WTC11 (cell line): ENCODE measurements at regions not wholly inside any gene's neighbourhood (a gene's known extent, or its start where the extent isn't known, plus 50 kb on each side); places are given as distances from the start of the nearest gene placed in this dataset.

Experiments used
- ATAC-seq: fragments of 200-7000 bp; cut with Tn5 transposase; 2 replicates; pipeline ENCODE4 v1.10.0; 2021; ENCODE audit warnings: mild to moderate bottlenecking, moderate library complexity
- CTCF ChIA-PET: fragments of 300-600 bp; sonication (Branson Sonifier 250); formaldehyde crosslinking; loops from one replicate; lab custom pipeline; 2021; ENCODE audit warnings: antibody characterized with exemption; lab: Charles Lee
- POLR2A ChIA-PET: fragments of 350-600 bp; sonication (Branson Sonifier 250); formaldehyde crosslinking; loops from one replicate; lab custom pipeline; 2021; ENCODE audit warnings: antibody characterized with exemption; lab: Charles Lee
- DNase-seq: peaks from one replicate; pipeline ENCODE4 v3.0.0; 2021; ENCODE audit warnings: low spot score
- H3K27ac Mint-ChIP-seq: 2 replicates; pipeline ENCODE4 v1.8.0; 2021; ENCODE audit warnings: mixed read lengths
- H3K27me3 Mint-ChIP-seq: 2 replicates; pipeline ENCODE4 v1.8.0; 2021; ENCODE audit warnings: low read depth, mild to moderate bottlenecking, moderate library complexity, mixed read lengths
- H3K36me3 Mint-ChIP-seq: 2 replicates; pipeline ENCODE4 v1.8.0; 2021; ENCODE audit warnings: mixed read lengths
- H3K4me1 Mint-ChIP-seq: 2 replicates; pipeline ENCODE4 v1.8.0; 2022; ENCODE audit warnings: mixed read lengths
- H3K4me3 Mint-ChIP-seq: 2 replicates; pipeline ENCODE4 v1.8.0; 2021; ENCODE audit warnings: mild to moderate bottlenecking, moderate library complexity, mixed read lengths
- H3K9me3 Mint-ChIP-seq: 2 replicates; pipeline ENCODE4 v1.8.0; 2021; ENCODE audit warnings: mixed read lengths
- CBFB ChIP-seq: sonication (generic); formaldehyde crosslinking; IDR thresholded peaks from 2 replicates; pipeline ENCODE4 v1.8.1; 2022; ENCODE audit warnings: mild to moderate bottlenecking, low read depth, missing genetic modification reagents
- CREM ChIP-seq: sonication (generic); formaldehyde crosslinking; IDR thresholded peaks from 2 replicates; pipeline ENCODE4 v1.8.1; 2022; ENCODE audit warnings: mild to moderate bottlenecking, missing genetic modification reagents, moderate library complexity
- GTF2I ChIP-seq: fragments of 250-450 bp; sonication (Bioruptor Pico); conservative IDR thresholded peaks from 2 replicates; pipeline ENCODE4 v1.4.0; 2021; ENCODE audit warnings: mild to moderate bottlenecking
- NFE2L1 ChIP-seq: sonication (generic); formaldehyde crosslinking; IDR thresholded peaks from 2 replicates; pipeline ENCODE4 v1.8.1; 2023; ENCODE audit warnings: missing genetic modification reagents
- NR1H2 ChIP-seq: sonication (generic); formaldehyde crosslinking; IDR thresholded peaks from 2 replicates; pipeline ENCODE4 v1.9.0; 2021; ENCODE audit warnings: mild to moderate bottlenecking, moderate library complexity, missing genetic modification reagents
- SMAD3 ChIP-seq: sonication (generic); formaldehyde crosslinking; IDR thresholded peaks from 2 replicates; pipeline ENCODE4 v1.8.0; 2022; ENCODE audit warnings: missing genetic modification reagents, mild to moderate bottlenecking, borderline replicate concordance
- ZNF219 ChIP-seq: sonication (generic); formaldehyde crosslinking; IDR thresholded peaks from 2 replicates; pipeline ENCODE4 v1.8.0; 2023; ENCODE audit warnings: missing genetic modification reagents, mild to moderate bottlenecking, borderline replicate concordance
- ZNF232 ChIP-seq: sonication (generic); formaldehyde crosslinking; IDR thresholded peaks from 2 replicates; pipeline ENCODE4 v1.8.0; 2022; ENCODE audit warnings: mild to moderate bottlenecking, missing genetic modification reagents
- ZNF416 ChIP-seq: fragments of 250-450 bp; sonication (Bioruptor Pico); IDR thresholded peaks from 2 replicates; pipeline ENCODE4 v1.9.0; 2021; ENCODE audit warnings: mild to moderate bottlenecking, inconsistent platforms
- ZNF671 ChIP-seq: fragments of 250-450 bp; sonication (Bioruptor Pico); IDR thresholded peaks from 2 replicates; pipeline ENCODE4 v1.8.0; 2021; ENCODE audit warnings: mild to moderate bottlenecking
- TF ChIP-seq, protein P1 (sequence below): fragments of 250-450 bp; sonication (Bioruptor Pico); IDR thresholded peaks from 2 replicates; pipeline ENCODE4 v1.8.0; 2021; ENCODE audit warnings: mild to moderate bottlenecking
- TF ChIP-seq, protein P2 (sequence below): fragments of 250-450 bp; sonication (Bioruptor Pico); IDR thresholded peaks from 2 replicates; pipeline ENCODE4 v1.9.0; 2021; ENCODE audit warnings: mild to moderate bottlenecking
- TF ChIP-seq, protein P3 (sequence below): sonication (generic); formaldehyde crosslinking; IDR thresholded peaks from 2 replicates; pipeline ENCODE4 v1.8.0; 2023; ENCODE audit warnings: missing genetic modification reagents, mild to moderate bottlenecking, borderline replicate concordance
- TF ChIP-seq, protein P4 (sequence below): sonication (generic); formaldehyde crosslinking; IDR thresholded peaks from 2 replicates; pipeline ENCODE4 v1.8.0; 2022; ENCODE audit warnings: mild to moderate bottlenecking, missing genetic modification reagents
- TF ChIP-seq, protein P5 (sequence below): sonication (generic); formaldehyde crosslinking; IDR thresholded peaks from 2 replicates; pipeline ENCODE4 v1.8.0; 2023; ENCODE audit warnings: missing genetic modification reagents
- TF ChIP-seq, protein P6 (sequence below): sonication (generic); formaldehyde crosslinking; IDR thresholded peaks from 2 replicates; pipeline ENCODE4 v1.8.1; 2022; ENCODE audit warnings: mild to moderate bottlenecking, moderate library complexity, missing genetic modification reagents
- TF ChIP-seq, protein P7 (sequence below): fragments of 250-450 bp; sonication (Bioruptor Pico); conservative IDR thresholded peaks from 2 replicates; pipeline ENCODE4 v1.9.0; 2021; ENCODE audit warnings: mild to moderate bottlenecking
- TF ChIP-seq, protein P8 (sequence below): sonication (generic); formaldehyde crosslinking; IDR thresholded peaks from 2 replicates; pipeline ENCODE4 v1.8.0; 2023; ENCODE audit warnings: mild to moderate bottlenecking, missing genetic modification reagents

DNA sequence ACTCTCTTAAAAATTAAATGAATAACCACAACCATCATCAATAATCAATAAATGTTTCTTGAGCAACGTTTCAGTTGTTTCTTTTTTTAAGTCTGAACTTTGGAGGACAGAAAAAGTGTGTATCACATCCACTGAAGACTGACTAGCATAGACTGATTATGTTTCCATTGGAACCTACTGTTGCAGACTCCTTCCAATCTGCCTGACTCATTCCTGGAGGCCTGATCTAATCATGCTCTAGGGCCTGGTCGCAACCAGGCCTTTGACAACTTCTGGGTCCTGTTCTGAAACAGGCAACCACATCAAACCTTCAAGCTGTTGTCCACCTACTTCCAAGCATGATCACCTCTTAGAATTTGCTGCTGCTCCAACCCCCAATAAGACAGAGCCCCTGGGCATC, 109.2 kb upstream of the NUDT7 start (continued):
- TF ChIP-seq, protein P1, sequence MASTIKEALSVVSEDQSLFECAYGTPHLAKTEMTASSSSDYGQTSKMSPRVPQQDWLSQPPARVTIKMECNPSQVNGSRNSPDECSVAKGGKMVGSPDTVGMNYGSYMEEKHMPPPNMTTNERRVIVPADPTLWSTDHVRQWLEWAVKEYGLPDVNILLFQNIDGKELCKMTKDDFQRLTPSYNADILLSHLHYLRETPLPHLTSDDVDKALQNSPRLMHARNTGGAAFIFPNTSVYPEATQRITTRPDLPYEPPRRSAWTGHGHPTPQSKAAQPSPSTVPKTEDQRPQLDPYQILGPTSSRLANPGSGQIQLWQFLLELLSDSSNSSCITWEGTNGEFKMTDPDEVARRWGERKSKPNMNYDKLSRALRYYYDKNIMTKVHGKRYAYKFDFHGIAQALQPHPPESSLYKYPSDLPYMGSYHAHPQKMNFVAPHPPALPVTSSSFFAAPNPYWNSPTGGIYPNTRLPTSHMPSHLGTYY (CRISPR knock-in tag), result no peak
- TF ChIP-seq, protein P2, sequence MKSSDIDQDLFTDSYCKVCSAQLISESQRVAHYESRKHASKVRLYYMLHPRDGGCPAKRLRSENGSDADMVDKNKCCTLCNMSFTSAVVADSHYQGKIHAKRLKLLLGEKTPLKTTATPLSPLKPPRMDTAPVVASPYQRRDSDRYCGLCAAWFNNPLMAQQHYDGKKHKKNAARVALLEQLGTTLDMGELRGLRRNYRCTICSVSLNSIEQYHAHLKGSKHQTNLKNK (CRISPR knock-in tag), result no peak
- TF ChIP-seq, protein P3, sequence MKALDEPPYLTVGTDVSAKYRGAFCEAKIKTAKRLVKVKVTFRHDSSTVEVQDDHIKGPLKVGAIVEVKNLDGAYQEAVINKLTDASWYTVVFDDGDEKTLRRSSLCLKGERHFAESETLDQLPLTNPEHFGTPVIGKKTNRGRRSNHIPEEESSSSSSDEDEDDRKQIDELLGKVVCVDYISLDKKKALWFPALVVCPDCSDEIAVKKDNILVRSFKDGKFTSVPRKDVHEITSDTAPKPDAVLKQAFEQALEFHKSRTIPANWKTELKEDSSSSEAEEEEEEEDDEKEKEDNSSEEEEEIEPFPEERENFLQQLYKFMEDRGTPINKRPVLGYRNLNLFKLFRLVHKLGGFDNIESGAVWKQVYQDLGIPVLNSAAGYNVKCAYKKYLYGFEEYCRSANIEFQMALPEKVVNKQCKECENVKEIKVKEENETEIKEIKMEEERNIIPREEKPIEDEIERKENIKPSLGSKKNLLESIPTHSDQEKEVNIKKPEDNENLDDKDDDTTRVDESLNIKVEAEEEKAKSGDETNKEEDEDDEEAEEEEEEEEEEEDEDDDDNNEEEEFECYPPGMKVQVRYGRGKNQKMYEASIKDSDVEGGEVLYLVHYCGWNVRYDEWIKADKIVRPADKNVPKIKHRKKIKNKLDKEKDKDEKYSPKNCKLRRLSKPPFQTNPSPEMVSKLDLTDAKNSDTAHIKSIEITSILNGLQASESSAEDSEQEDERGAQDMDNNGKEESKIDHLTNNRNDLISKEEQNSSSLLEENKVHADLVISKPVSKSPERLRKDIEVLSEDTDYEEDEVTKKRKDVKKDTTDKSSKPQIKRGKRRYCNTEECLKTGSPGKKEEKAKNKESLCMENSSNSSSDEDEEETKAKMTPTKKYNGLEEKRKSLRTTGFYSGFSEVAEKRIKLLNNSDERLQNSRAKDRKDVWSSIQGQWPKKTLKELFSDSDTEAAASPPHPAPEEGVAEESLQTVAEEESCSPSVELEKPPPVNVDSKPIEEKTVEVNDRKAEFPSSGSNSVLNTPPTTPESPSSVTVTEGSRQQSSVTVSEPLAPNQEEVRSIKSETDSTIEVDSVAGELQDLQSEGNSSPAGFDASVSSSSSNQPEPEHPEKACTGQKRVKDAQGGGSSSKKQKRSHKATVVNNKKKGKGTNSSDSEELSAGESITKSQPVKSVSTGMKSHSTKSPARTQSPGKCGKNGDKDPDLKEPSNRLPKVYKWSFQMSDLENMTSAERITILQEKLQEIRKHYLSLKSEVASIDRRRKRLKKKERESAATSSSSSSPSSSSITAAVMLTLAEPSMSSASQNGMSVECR (CRISPR knock-in tag), result no peak
- TF ChIP-seq NR1H2 (CRISPR knock-in tag), result no peak

DNA sequence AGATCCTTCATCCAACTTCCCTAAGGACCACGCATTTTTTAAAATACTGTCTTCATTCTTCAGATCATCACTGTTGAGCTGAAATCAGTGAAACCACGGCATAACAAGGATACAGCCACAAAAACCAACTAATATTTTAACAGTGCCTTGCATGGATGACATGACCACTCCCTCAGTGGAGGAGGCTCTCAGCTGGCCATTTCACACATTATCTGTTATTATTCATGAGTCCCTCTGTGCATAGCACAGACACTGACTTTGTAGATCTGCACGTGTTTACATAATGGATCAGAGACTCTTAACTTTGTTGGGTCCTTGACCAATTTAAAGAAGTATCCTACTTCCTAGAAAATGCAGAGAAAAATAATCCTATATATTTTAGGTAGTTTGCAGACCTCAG, 104.8 kb upstream of the NUDT7 start:
- Mint-ChIP-seq H3K4me3 (no peak overlapping the region), H3K9me3 (peaks cover 11% of the 10 kb centered on the region), H3K27ac (no peak overlapping the region), H3K4me1 (no peaks in the 10 kb centered on the region), H3K36me3 (no peaks in the 10 kb centered on the region), H3K27me3 (no peaks in the 10 kb centered on the region)
- ChIA-PET CTCF (no interaction called here), POLR2A (no interaction called here)
- DNase-seq (no peak), ATAC-seq (no peak)
- TF ChIP-seq, protein P4, sequence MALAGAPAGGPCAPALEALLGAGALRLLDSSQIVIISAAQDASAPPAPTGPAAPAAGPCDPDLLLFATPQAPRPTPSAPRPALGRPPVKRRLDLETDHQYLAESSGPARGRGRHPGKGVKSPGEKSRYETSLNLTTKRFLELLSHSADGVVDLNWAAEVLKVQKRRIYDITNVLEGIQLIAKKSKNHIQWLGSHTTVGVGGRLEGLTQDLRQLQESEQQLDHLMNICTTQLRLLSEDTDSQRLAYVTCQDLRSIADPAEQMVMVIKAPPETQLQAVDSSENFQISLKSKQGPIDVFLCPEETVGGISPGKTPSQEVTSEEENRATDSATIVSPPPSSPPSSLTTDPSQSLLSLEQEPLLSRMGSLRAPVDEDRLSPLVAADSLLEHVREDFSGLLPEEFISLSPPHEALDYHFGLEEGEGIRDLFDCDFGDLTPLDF (CRISPR knock-in tag), result no peak
- TF ChIP-seq ZNF219 (CRISPR knock-in tag) (no peak), ZNF232 (no peak), ZNF416 (CRISPR knock-in tag) (no peak), ZNF671 (CRISPR knock-in tag) (no peak)
- TF ChIP-seq, protein P5, sequence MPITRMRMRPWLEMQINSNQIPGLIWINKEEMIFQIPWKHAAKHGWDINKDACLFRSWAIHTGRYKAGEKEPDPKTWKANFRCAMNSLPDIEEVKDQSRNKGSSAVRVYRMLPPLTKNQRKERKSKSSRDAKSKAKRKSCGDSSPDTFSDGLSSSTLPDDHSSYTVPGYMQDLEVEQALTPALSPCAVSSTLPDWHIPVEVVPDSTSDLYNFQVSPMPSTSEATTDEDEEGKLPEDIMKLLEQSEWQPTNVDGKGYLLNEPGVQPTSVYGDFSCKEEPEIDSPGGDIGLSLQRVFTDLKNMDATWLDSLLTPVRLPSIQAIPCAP (CRISPR knock-in tag), result no peak

DNA sequence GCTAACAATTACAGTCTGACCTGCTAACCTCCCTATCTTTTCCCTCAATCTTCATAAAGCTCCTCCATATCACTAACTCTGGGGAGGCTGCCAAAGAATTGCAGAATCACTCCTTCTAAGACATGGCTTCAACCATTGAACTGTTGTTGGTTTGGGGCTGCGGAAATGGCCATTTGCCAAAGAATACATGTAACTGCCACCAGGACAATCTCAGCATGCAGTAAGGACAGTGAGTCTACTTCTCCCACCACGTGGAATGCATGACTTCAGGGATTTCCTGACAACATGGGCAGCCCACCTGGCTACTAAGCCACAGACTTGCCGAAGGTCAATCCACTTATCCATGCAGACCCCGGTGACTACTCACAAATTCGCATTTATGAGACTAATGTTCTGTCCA, 104.3 kb upstream of the NUDT7 start:
- ATAC-seq (no peak), DNase-seq (no peak)
- Mint-ChIP-seq H3K4me1 (no peaks in the 10 kb centered on the region), H3K27me3 (no peaks in the 10 kb centered on the region), H3K4me3 (no peak overlapping the region), H3K9me3 (peaks cover 11% of the 10 kb centered on the region), H3K36me3 (no peaks in the 10 kb centered on the region), H3K27ac (no peak overlapping the region)
- ChIA-PET CTCF (no interaction called here), POLR2A (no interaction called here)
- TF ChIP-seq, protein P6, sequence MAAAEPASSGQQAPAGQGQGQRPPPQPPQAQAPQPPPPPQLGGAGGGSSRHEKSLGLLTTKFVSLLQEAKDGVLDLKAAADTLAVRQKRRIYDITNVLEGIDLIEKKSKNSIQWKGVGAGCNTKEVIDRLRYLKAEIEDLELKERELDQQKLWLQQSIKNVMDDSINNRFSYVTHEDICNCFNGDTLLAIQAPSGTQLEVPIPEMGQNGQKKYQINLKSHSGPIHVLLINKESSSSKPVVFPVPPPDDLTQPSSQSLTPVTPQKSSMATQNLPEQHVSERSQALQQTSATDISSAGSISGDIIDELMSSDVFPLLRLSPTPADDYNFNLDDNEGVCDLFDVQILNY (CRISPR knock-in tag), result no peak
- TF ChIP-seq NFE2L1, result no peak
- no peak for TF ChIP-seq CREM (CRISPR knock-in tag)
- TF ChIP-seq CBFB (CRISPR knock-in tag), result no peak
- TF ChIP-seq GTF2I (CRISPR knock-in tag), result no peak
- TF ChIP-seq, protein P7, sequence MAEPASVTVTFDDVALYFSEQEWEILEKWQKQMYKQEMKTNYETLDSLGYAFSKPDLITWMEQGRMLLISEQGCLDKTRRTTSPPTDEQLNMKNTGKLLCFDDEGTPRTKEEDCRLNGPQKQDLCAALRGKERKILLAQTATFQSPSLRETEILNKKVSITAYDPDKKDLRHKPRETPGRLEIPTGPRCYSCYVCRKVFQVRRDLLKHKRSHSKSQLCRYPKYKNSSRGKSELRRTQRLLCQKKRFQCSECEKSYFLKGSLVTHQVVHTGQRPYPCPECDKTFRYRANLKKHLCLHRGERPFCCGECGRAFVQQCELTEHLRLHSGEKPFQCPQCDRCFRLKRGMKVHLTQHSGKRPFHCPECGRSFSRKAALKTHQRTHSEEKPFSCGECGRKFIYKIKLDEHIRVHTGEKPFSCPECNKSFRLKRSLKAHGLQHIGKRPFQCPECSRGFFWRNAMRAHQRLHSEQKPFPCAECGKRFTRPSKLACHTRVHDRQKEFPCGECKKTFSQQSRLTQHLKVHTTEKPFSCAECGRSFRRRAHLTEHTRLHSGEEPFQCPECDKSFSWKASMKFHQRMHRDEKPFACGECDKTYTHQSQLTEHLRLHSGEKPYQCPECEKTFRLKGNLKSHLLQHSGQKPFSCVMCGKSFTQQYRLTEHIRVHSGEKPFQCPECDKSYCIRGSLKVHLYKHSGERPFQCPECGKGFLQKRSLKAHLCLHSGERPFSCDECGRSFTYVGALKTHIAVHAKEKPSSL (CRISPR knock-in tag), result no peak
- no peak for TF ChIP-seq SMAD3 (CRISPR knock-in tag)
- TF ChIP-seq, protein P8, sequence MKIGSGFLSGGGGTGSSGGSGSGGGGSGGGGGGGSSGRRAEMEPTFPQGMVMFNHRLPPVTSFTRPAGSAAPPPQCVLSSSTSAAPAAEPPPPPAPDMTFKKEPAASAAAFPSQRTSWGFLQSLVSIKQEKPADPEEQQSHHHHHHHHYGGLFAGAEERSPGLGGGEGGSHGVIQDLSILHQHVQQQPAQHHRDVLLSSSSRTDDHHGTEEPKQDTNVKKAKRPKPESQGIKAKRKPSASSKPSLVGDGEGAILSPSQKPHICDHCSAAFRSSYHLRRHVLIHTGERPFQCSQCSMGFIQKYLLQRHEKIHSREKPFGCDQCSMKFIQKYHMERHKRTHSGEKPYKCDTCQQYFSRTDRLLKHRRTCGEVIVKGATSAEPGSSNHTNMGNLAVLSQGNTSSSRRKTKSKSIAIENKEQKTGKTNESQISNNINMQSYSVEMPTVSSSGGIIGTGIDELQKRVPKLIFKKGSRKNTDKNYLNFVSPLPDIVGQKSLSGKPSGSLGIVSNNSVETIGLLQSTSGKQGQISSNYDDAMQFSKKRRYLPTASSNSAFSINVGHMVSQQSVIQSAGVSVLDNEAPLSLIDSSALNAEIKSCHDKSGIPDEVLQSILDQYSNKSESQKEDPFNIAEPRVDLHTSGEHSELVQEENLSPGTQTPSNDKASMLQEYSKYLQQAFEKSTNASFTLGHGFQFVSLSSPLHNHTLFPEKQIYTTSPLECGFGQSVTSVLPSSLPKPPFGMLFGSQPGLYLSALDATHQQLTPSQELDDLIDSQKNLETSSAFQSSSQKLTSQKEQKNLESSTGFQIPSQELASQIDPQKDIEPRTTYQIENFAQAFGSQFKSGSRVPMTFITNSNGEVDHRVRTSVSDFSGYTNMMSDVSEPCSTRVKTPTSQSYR (CRISPR knock-in tag), result no peak
